Sigmoid colon (tissue), 6 donors: ENCODE measurements at regions not wholly inside any gene's neighbourhood (a gene's known extent, or its start where the extent isn't known, plus 50 kb on each side); places are given as distances from the start of the nearest gene placed in this dataset.

Source experiments
- DNase-seq: peaks from one replicate; pipeline ENCODE4 v3.0.0-alpha.2; 2019
- H3K27ac ChIP-seq, 4 donors: fragments of 200-600 bp; sonication (generic); one replicate each; pipeline ENCODE4 v1.5.1; 2016 to 2019; ENCODE audit warnings: mild to moderate bottlenecking in 1 of 4
- H3K27me3 ChIP-seq, 3 donors: fragments of 200-600 bp; sonication (generic); one replicate each; pipeline ENCODE4 v1.5.1; 2019; ENCODE audit warnings: mild to moderate bottlenecking in 1 of 3
- H3K36me3 ChIP-seq, 4 donors: fragments of 200-600 bp; sonication (generic); one replicate each; pipeline ENCODE4 v1.5.1; 2016 to 2019
- H3K4me1 ChIP-seq, 4 donors: fragments of 200-600 bp; sonication (generic); one replicate each; pipeline ENCODE4 v1.5.1; 2017 to 2019
- H3K4me3 ChIP-seq, 4 donors: fragments of 200-600 bp; sonication (generic); one replicate each; pipeline ENCODE4 v1.5.1; 2017 to 2019; ENCODE audit warnings: mild to moderate bottlenecking in 2 of 4, moderate library complexity in 1 of 4
- H3K9me3 ChIP-seq, 4 donors: fragments of 200-600 bp in 3 of 4; sonication (generic) in 3 of 4; one replicate each; pipeline versions ENCODE4 v1.5.1 to v1.6.1; 2013 to 2019
- CTCF ChIP-seq, 4 experiments: fragments of 450-650 bp in 3 of 4; fragments of 200-600 bp in 1 of 4; IDR thresholded peaks; one replicate each; pipeline ENCODE4 v1.5.1; 2016 to 2019; ENCODE audit warnings: antibody characterized with exemption in 4 of 4, mild to moderate bottlenecking in 3 of 4, moderate library complexity in 2 of 4
- EP300 ChIP-seq, 4 donors: sonication (generic); formaldehyde crosslinking; IDR thresholded peaks; one replicate each; pipeline ENCODE4 v1.6.1; 2017; ENCODE audit warnings: antibody characterized with exemption in 4 of 4
- POLR2A ChIP-seq, 2 donors: fragments of 450-650 bp; IDR thresholded peaks; one replicate each; pipeline ENCODE4 v1.6.1; 2016; ENCODE audit warnings: antibody characterized with exemption in 2 of 2, mild to moderate bottlenecking in 2 of 2, moderate library complexity in 2 of 2
- POLR2AphosphoS5 ChIP-seq, 4 donors: sonication (generic); formaldehyde crosslinking; IDR thresholded peaks; one replicate each; pipeline ENCODE4 v1.6.1; 2017; ENCODE audit warnings: antibody characterized with exemption in 4 of 4
- WGBS, 2 donors: extraction: QIAGEN DNeasy Blood & Tissue Kit; methylation state at CpG; one replicate each; pipeline ENCODE4 v1.1.7; 2013; 5-methylcytosine and 5-hydroxymethylcytosine counted together
- intact Hi-C: fragments of 100-400 bp; cut with DNase I; formaldehyde crosslinking; loops from one replicate; pipeline ENCODE4 v1.15.1; 2023
- donor health status: healthy with polysubstance abuse.
- donor health status: healthy.

- no peak overlapping the region for H3K4me3 ChIP-seq
- intact Hi-C loops, result no loop called here
- H3K9me3 ChIP-seq, result no peaks in the 10 kb centered on the region
- TF ChIP-seq POLR2A (IDR thresholded peaks at IDR 0.05), result no peak
- TF ChIP-seq POLR2AphosphoS5 (IDR thresholded peaks at IDR 0.05), result no peak
- TF ChIP-seq CTCF (IDR thresholded peaks at IDR 0.05), result no peak
- TF ChIP-seq EP300 (IDR thresholded peaks at IDR 0.05), result no peak
- no peak for DNase-seq
- WGBS, 2 donors, result 79 to 80% methylated on average over 7 of the region's 7 CpGs
- peaks cover 0 to 4% (median 0%) of the 10 kb centered on the region in 4 donors for H3K4me1 ChIP-seq
- H3K36me3 ChIP-seq, result no peaks in the 10 kb centered on the region
- no peaks in the 10 kb centered on the region for H3K27me3 ChIP-seq
- no peak overlapping the region for H3K27ac ChIP-seq
These were observed 1056.8 kb downstream of the MAT2B start for GRCh38 chr5:164561933-164562872.

- Histone ChIP-seq H3K27me3 (no peaks in the 10 kb centered on the region), H3K4me3 (no peak overlapping the region), H3K27ac (no peak overlapping the region), H3K4me1 (peaks cover 0 to 4% (median 0%) of the 10 kb centered on the region in 4 donors), H3K9me3 (no peaks in the 10 kb centered on the region), H3K36me3 (no peaks in the 10 kb centered on the region)
- 25 to 63% methylated on average over 1 of the region's 1 CpG for WGBS, 2 donors
- DNase-seq, result no peak
- intact Hi-C loops, result no loop called here
- TF ChIP-seq EP300 (IDR thresholded peaks at IDR 0.05) (no peak), POLR2A (IDR thresholded peaks at IDR 0.05) (no peak), CTCF (IDR thresholded peaks at IDR 0.05) (no peak), POLR2AphosphoS5 (IDR thresholded peaks at IDR 0.05) (no peak)
These were observed 1058.0 kb downstream of the MAT2B start for GRCh38 chr5:164563370-164563769.

GRCh38 chr5:164573397-164573796 is 1068.0 kb downstream of the MAT2B start:
- H3K27ac ChIP-seq, result no peak overlapping the region
- H3K4me3 ChIP-seq, result no peak overlapping the region
- H3K9me3 ChIP-seq, result no peaks in the 10 kb centered on the region
- WGBS, 2 donors, result 61 to 73% methylated on average over 2 of the region's 2 CpGs
- H3K4me1 ChIP-seq, result no peaks in the 10 kb centered on the region
- H3K27me3 ChIP-seq, result no peaks in the 10 kb centered on the region
- no peak for TF ChIP-seq POLR2AphosphoS5 (IDR thresholded peaks at IDR 0.05)
- TF ChIP-seq POLR2A (IDR thresholded peaks at IDR 0.05), result no peak
- TF ChIP-seq EP300 (IDR thresholded peaks at IDR 0.05), result no peak
- no peak for TF ChIP-seq CTCF (IDR thresholded peaks at IDR 0.05)
- DNase-seq, result no peak
- intact Hi-C loops, result no loop called here
- H3K36me3 ChIP-seq, result no peaks in the 10 kb centered on the region

- intact Hi-C loops, result no loop called here
- H3K27me3 ChIP-seq, result no peaks in the 10 kb centered on the region
- no peak overlapping the region for H3K27ac ChIP-seq
- H3K4me3 ChIP-seq, result no peak overlapping the region
- DNase-seq, result no peak
- H3K9me3 ChIP-seq, result no peaks in the 10 kb centered on the region
- 78 to 81% methylated on average over 2 of the region's 2 CpGs for WGBS, 2 donors
- TF ChIP-seq CTCF (IDR thresholded peaks at IDR 0.05) (no peak), EP300 (IDR thresholded peaks at IDR 0.05) (no peak), POLR2A (IDR thresholded peaks at IDR 0.05) (no peak), POLR2AphosphoS5 (IDR thresholded peaks at IDR 0.05) (no peak)
- no peaks in the 10 kb centered on the region for H3K4me1 ChIP-seq
- H3K36me3 ChIP-seq, result no peaks in the 10 kb centered on the region
These were observed 1071.8 kb downstream of the MAT2B start for GRCh38 chr5:164577201-164577600.
